Thyroid gland (tissue), 4 donors: ENCODE measurements at regions not wholly inside any gene's neighbourhood (a gene's known extent, or its start where the extent isn't known, plus 50 kb on each side); places are given as distances from the start of the nearest gene placed in this dataset.
"Not testable (repeated sequence)": the region's sequence is repeated elsewhere in the genome, so short reads cannot be mapped to it uniquely, and the experiment has no call there.

Source experiments
- DNase-seq, 2 donors: peaks; one replicate each; pipeline ENCODE4 v3.0.0-alpha.2; 2019
- H3K27ac ChIP-seq, 3 donors: fragments of 200-600 bp; sonication (generic); 1 replicate in 2 of 3; 2 replicates in 1 of 3; pipeline ENCODE4 v1.5.1; 2016 to 2019; ENCODE audit warnings: mild to moderate bottlenecking in 1 of 3, moderate library complexity in 1 of 3
- H3K27me3 ChIP-seq: fragments of 200-600 bp; sonication (generic); one replicate; pipeline ENCODE4 v1.5.1; 2019
- H3K36me3 ChIP-seq, 2 donors: fragments of 200-600 bp; sonication (generic); one replicate each; pipeline ENCODE4 v1.5.1; 2016 to 2019
- H3K4me1 ChIP-seq, 2 donors: fragments of 200-600 bp; sonication (generic); one replicate each; pipeline ENCODE4 v1.5.1; 2017 to 2019
- H3K4me3 ChIP-seq, 3 donors: fragments of 200-600 bp; sonication (generic); replicated peaks in 1 of 3; 1 replicate in 2 of 3; 2 replicates in 1 of 3; pipeline ENCODE4 v1.5.1; 2016; ENCODE audit warnings: mild to moderate bottlenecking in 1 of 3
- H3K9me3 ChIP-seq: fragments of 200-600 bp; sonication (generic); one replicate; pipeline ENCODE4 v1.5.1; 2017
- POLR2A ChIP-seq, 2 donors: fragments of 450-650 bp; IDR thresholded peaks; one replicate each; pipeline ENCODE4 v1.6.1; 2017; ENCODE audit warnings: antibody characterized with exemption in 2 of 2, mild to moderate bottlenecking in 2 of 2, moderate library complexity in 1 of 2
- WGBS, 2 donors: methylation state at CpG; one replicate each; pipeline ENCODE4 v1.1.5; 2017; 5-methylcytosine and 5-hydroxymethylcytosine counted together
- intact Hi-C: fragments of 100-400 bp; cut with DNase I; formaldehyde crosslinking; loops from one replicate; pipeline ENCODE4 v1.15.1; 2023
- TF ChIP-seq, protein P1 (sequence below), 6 experiments: fragments of 200-600 bp in 3 of 6; fragments of 450-650 bp in 3 of 6; sonication (generic) in 3 of 6; IDR thresholded peaks; one replicate each; pipeline ENCODE4 v1.5.1; 2016 to 2019; ENCODE audit warnings: antibody characterized with exemption in 6 of 6, mild to moderate bottlenecking in 2 of 6, inconsistent platforms in 1 of 6, moderate library complexity in 1 of 6

DNA sequence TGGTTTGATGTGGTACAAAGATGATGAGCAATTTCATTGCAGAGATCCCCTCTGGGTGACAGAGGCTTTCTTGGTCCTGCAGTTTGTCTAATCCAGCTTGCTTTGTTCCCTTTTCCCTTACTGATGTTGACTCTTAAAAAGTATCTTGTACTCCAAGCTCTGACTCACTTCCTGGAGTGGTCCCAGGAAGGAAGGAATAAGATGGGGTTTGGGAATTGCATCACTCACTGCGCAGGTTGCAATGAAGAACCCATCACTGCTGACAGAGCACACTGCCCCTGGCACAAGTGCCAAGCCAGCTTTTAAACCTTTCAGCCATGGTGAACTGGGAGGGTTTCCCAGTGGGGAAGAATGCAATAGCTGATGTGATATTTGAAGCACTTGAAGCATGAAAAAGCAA is 662.2 kb upstream of the CTNND2 start:
- no peak overlapping the region for H3K27ac ChIP-seq
- no peak overlapping the region for H3K4me3 ChIP-seq
- no peaks in the 10 kb centered on the region for H3K27me3 ChIP-seq
- TF ChIP-seq POLR2A (IDR thresholded peaks at IDR 0.05) = no peak
- TF ChIP-seq, protein P1, sequence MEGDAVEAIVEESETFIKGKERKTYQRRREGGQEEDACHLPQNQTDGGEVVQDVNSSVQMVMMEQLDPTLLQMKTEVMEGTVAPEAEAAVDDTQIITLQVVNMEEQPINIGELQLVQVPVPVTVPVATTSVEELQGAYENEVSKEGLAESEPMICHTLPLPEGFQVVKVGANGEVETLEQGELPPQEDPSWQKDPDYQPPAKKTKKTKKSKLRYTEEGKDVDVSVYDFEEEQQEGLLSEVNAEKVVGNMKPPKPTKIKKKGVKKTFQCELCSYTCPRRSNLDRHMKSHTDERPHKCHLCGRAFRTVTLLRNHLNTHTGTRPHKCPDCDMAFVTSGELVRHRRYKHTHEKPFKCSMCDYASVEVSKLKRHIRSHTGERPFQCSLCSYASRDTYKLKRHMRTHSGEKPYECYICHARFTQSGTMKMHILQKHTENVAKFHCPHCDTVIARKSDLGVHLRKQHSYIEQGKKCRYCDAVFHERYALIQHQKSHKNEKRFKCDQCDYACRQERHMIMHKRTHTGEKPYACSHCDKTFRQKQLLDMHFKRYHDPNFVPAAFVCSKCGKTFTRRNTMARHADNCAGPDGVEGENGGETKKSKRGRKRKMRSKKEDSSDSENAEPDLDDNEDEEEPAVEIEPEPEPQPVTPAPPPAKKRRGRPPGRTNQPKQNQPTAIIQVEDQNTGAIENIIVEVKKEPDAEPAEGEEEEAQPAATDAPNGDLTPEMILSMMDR (IDR thresholded peaks at IDR 0.05) = no peak
- DNase-seq = no peak
- no peaks in the 10 kb centered on the region for H3K4me1 ChIP-seq
- WGBS, 2 donors = 86 to 87% methylated on average over 1 of the region's 1 CpG
- no peaks in the 10 kb centered on the region for H3K9me3 ChIP-seq
- no peaks in the 10 kb centered on the region for H3K36me3 ChIP-seq
- intact Hi-C loops = no loop called here

DNA sequence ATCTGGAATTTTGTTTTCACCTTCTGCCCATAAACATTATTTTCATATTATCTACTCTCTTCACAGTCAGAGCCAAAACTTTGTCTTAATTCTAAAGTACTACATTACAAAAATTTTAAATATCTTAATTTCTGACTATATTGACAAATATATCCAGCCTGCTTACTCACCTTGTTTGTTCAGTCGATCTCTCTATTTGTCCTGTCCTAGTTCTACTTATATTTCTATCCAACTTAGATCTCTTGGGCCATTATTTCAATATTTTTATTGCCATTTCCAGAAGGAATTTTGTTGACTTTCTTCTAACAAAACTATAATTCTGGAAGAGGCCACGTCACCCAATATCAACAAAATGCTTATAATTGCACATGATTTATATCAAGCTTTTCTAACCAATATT is 652.8 kb upstream of the CTNND2 start:
- intact Hi-C loops = no loop called here
- 83 to 85% methylated on average over 2 of the region's 2 CpGs for WGBS, 2 donors
- TF ChIP-seq, protein P1 (IDR thresholded peaks at IDR 0.05) = no peak
- no peak for TF ChIP-seq POLR2A (IDR thresholded peaks at IDR 0.05)

DNA sequence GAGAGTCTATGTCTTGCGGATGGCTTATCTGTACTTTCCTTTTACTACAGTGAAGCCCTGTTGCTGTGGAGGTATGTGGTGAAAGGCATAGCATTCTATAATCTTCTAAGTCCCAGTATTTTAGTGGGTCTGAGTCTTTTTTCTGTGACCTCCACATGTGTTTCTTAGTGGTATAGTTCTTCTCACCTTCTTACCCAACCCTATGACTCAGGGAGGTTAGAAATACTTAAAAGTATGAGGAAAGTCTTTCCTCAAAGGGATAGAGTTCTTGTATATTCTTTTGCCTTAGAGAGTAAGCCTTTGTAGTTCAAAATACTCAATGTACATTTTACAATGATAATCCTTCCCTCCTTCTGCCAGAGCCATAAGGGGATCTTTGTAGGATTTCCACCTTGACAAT is 621.9 kb upstream of the CTNND2 start:
- no peaks in the 10 kb centered on the region for H3K27me3 ChIP-seq
- no peak overlapping the region for H3K27ac ChIP-seq
- intact Hi-C loops = no loop called here
- DNase-seq = no peak
- H3K4me3 ChIP-seq = no peak overlapping the region
- no peaks in the 10 kb centered on the region for H3K36me3 ChIP-seq
- H3K9me3 ChIP-seq = no peaks in the 10 kb centered on the region
- WGBS, 2 donors = 93 to 97% methylated on average over 1 of the region's 1 CpG
- TF ChIP-seq, protein P1 (IDR thresholded peaks at IDR 0.05) = no peak
- TF ChIP-seq POLR2A (IDR thresholded peaks at IDR 0.05) = no peak
- H3K4me1 ChIP-seq = no peaks in the 10 kb centered on the region

More for the DNA sequence above, 652.8 kb upstream of the CTNND2 start:
- no peak overlapping the region for H3K27ac ChIP-seq
- H3K36me3 ChIP-seq = no peaks in the 10 kb centered on the region
- no peak for DNase-seq
- no peaks in the 10 kb centered on the region for H3K27me3 ChIP-seq
- H3K4me3 ChIP-seq = no peak overlapping the region
- H3K9me3 ChIP-seq = no peaks in the 10 kb centered on the region
- no peaks in the 10 kb centered on the region for H3K4me1 ChIP-seq

DNA sequence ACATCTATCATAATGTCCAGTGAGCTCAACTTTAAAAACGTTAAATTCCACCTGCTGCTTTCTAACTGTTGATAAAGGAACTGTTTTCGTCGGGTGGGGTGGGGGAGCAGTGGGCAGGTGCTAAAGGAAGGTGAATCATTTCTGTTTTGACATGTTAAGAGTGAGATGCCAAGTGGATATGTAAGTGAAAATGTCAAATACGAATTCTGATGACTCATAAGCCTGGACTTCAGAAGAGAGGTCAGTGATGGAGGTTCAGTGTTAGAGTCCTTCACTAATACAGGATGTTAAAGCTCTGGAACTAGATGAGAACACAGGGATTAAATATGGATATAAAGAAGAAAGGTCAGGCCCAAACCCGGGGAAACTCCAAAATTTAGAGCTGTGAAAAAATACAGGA is 617.9 kb upstream of the CTNND2 start:
- no peak overlapping the region for H3K27ac ChIP-seq
- no peak for TF ChIP-seq POLR2A (IDR thresholded peaks at IDR 0.05)
- TF ChIP-seq, protein P1 (IDR thresholded peaks at IDR 0.05) = no peak
- intact Hi-C loops = no loop called here
- no peaks in the 10 kb centered on the region for H3K27me3 ChIP-seq
- H3K4me1 ChIP-seq = no peaks in the 10 kb centered on the region
- no peaks in the 10 kb centered on the region for H3K36me3 ChIP-seq
- no peak for DNase-seq
- H3K9me3 ChIP-seq = no peaks in the 10 kb centered on the region
- no peak overlapping the region for H3K4me3 ChIP-seq
- 83 to 84% methylated on average over 5 of the region's 5 CpGs for WGBS, 2 donors

DNA sequence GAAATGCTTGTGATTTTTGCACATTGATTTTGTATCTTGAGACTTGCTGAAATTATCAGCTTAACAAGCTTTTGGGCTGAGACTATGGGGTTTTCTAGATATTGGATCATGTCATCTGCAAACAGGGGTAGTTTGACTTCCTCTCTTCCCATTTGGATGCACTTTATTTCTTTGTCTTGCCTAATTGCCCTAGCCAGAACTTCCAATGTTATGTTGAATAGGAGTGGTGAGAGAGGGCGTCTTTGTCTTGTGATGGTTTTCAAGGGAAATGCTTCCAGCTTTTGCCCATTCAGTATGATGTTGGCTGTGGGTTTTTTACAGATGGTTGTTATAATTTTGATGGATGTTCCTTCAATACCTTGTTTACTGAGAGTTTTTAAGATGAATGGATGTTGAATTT is 600.7 kb upstream of the CTNND2 start:
- H3K4me3 ChIP-seq, H3K4me1 ChIP-seq, H3K36me3 ChIP-seq, H3K27ac ChIP-seq, H3K27me3 ChIP-seq, intact Hi-C loops, H3K9me3 ChIP-seq, DNase-seq: not testable (repeated sequence)
- 81 to 88% methylated on average over 1 of the region's 1 CpG for WGBS, 2 donors

DNA sequence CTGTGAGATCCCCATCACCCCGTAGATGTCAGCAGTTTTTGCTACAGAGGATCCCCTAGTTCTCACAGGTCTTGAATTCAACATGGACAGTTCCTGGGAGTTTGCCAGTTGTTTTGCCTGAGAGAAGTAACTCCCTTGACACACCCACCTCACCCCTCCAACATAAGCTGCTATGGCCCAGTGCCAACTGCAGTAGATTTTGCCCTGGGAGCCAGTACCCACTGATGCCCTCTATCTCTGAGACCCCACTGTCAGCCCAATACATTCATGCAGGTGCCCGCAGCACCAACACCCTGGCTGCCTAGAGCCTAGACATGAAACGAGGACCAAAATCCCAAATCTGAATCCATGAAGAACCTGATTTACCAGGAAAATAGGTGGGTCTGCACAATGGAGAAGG is 583.9 kb upstream of the CTNND2 start:
- Histone ChIP-seq H3K27ac (no peak overlapping the region), H3K9me3 (no peaks in the 10 kb centered on the region), H3K36me3 (no peaks in the 10 kb centered on the region), H3K4me3 (no peak overlapping the region), H3K27me3 (no peaks in the 10 kb centered on the region), H3K4me1 (no peaks in the 10 kb centered on the region)
- TF ChIP-seq, protein P1 (IDR thresholded peaks at IDR 0.05) = no peak
- TF ChIP-seq POLR2A (IDR thresholded peaks at IDR 0.05) = no peak
- WGBS, 2 donors = 83 to 86% methylated on average over 2 to 3 of the region's 3 CpGs
- intact Hi-C loops = no loop called here
- DNase-seq = no peak
